SHP77 treated with DMSO at 0.1 percent for 48 hours (cell line): ENCODE measurements at regions not wholly inside any gene's neighbourhood (a gene's known extent, or its start where the extent isn't known, plus 50 kb on each side); places are given as distances from the start of the nearest gene placed in this dataset.

Experiments used
- DNase-seq: peaks from one replicate; lab custom pipeline; 2025; lab: John Stamatoyannopoulos, UW

DNA sequence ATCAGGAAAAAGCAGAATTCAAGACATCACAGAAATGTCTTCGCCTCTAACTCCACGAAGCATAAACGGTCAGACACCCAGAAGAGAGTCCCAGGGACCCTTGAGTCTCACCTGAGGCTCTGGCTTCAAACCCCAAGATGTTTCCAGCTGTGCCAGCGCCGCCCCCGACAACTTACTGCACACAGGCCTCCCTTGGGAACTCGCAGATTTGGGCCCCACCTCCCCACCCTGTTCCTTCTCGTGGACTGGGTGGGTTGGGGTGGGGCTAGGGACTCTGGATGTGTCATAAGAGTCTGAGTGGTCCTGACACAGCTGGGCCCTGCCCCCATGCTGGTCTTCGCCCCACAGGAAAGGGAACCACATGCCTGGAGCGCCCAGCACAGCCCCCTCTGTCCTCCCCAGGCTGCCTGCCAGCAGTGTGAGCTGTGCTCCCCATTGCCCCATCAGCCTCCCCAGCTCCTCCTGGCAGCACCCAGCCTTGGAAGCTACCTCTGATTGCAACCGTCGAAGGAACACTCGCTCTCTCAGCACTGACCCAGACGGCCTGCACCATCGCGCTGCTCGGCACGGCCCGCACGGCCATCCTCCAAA is 147.5 kb downstream of the CRYBB2 start:
- DNase-seq, result no peak

DNA sequence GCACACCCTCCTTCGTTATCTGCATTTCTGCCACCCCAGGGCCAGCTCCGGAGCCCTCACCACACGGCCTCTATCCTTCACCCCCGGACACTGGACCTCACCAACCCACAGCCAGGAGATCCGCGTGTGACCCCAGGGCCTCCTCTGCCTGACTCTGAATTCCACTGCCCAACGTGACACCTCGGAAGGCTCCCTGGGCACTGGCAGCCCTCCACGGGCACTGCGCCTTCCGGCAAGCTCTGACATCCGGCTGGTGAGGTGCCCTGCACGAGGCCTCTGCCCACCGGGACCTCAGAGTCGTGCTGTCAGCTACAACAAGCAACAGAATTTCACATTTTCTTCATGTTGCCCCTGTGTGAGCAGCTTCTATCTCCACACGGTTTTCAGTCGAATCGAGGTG is 148.3 kb downstream of the CRYBB2 start:
- no peak for DNase-seq

DNA sequence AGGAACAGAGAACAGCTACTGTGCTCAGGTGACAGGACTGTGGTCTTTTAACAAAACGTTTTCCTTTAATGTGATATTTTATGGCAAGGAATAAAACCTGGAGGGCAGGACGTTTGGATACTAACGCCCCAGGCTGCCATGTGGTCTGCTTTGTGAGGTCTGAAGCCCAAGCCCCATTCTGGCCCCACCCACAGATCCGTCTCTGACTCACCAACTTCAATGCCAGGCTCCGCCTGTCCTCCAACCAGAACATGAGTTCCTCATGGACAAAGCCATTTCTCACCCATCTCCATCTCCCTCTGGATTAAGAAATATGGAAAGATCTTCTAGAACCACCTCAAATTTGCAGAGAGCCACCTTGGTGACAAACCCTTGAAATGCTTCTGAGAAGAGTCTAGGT is 148.8 kb downstream of the CRYBB2 start:
- DNase-seq, result no peak

DNA sequence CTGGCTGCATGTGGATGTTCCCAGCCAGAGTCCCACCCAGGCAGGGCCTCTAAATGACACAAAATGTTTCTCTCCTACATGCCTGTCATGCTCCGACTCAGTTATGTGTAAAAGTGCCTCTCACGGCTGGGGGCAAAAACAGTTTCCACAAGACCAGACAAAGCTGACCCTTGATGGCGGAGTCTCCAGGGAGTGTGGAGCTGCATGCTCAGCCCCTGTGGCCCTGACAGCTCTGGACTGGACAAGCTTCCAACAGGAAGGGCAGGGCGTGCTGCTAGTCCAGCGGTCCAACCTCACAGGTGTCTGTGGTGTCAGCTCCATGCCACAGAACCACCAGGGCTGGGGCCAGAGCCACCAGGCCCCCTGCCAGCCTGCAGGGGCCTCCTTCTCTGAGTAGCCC is 149.6 kb downstream of the CRYBB2 start:
- no peak for DNase-seq

DNA sequence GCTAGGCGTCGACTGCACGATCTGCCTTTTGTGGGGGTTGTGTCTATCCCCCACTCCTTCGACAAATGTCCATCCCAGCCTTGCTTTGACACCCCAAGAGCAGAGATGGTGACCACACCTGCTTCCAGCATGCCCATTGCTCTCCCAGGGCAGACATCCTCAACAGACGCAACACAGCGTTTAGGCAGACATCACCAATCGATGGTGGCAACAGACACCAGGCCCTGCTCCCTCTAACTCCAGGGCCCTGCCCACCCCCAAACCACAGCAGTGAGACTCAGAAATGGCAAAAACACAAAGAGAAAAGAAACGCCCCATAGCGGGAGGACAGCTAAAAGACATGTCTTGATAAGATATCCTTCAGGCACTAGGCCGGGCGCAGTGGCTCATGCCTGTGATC is 150.9 kb downstream of the CRYBB2 start:
- DNase-seq, result no peak

DNA sequence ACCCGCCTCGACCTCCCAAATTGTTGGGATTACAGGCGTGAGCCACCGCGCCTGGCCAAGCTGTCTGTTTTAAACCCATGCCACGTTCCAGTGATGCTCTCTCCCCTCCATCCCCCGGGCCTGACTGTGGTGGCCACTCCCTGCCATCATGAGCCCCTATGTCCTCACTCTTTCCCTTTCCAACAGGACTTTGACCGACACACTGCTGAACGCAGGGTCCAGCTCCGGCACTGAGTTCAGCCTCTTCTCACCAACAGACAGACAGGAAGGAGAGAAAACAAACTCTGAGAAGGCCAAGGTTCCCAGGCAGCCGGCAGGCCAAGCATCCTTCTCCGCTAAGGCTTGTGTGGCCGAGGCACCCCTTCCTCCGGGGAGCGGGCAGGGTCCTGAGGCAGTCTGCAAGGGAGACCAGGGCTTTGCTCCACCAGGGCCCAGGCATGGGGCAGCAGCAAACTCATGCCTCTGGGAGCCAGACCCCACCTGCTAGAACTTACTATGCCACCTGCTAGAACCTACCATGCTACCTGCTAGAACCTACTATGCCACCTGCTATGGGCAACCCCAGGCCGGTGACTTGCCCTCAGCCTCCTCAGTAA is 152.7 kb downstream of the CRYBB2 start:
- DNase-seq, result no peak

DNA sequence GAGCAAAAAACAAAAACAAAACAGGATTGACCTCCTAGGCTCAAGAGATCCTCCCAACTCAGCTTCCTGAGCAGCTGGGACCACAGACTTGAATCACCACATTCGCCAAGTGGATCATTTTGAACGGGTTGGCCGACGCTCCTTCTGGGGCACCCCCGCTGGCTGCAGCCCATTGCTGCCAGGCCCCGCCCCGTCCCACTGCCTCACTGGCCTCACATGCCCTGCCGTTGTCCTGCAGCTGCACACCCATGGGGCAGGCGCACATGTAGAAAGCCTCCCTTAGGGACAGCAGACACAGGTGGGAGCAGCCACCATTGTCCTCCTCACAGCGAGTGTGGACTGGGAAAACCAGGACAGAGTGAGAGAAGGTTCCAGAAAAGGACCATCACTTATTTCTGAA is 154.5 kb downstream of the CRYBB2 start:
- DNase-seq, result no peak

DNA sequence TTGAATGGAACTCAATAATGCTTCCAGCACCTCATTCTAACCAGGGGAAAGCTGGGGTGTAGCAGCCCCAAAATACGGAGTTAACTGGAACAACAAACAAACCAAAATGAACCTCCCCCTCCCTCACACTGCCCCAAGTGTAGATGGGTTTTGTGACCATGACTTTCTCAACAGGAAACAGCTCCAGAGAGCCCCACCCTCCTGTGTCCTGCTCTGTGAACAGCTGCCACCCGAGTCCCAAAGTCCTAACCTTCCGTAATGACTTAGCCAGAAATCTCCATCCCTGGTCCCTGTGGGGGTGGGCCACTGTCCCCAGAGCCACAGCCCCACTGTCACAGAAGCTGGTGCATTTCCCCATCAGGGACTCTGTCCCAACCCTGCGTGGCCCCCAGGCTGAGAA is 155.4 kb downstream of the CRYBB2 start:
- no peak for DNase-seq

DNA sequence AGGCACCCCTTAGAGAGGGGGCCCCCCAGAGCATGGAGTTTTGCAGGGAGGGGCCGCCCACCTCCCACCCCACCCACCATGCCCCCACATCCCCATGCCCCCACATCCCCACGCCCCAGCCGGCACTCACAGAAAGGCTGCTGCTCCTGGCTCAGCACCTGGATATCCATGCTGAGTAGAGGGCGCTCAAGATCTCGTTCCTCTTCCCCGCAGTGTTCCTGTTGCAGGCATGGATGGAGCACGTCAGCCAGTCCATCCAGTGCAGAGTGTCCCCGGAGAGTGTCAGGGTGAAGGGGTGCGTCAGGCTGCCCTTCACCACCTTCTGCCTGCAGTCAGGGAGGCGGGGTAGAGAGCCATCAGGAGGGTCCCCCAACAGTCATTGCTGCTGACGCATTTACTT is 156.2 kb downstream of the CRYBB2 start:
- DNase-seq, result no peak

DNA sequence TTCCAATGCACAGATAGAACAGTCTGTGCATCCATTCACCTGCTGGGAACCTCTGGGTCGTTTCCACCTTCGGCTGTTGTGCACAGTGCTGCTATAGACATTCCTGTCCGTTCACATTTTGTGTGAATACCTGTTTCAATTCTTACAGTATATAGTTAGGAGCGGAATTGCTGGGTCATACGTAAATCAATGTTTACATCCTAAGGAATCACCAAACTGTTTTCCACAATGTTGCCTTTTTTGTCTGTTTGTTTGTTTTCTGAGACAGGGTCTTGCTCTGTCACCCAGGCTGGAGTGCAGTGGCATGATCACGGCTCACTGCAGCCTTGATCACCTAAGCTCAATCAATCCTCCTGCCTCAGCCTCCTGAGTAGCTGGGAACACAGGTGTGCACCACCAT is 158.3 kb downstream of the CRYBB2 start:
- no peak for DNase-seq

DNA sequence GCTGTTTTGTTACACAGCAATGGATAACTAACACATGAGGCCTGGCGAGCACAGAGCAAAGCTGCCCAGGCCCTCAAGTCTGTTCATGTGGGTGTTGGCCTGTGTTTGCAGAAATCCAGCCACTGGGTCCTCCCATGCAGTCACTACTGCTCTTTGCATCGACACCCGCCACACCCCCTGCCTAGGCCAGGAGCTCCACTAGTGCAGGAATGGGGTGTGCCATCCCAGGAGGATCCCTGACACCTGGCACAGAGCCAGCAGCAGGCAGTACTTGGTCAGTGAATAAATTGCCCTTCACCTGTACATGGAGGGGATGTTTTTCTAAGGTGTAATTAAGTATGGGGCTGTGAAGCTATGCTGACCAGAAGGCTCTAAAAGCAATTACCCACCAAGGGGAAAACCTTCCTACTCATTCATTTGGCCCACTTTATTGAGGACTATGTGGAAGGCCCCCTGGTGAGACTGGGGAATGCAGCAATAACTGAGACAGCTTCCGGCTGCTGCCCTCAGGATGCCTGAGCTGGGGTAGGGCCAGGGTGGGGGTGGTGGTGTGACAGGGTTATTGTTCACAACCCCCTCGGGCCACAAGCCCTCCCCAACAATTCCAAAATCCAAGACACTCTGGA is 160.8 kb downstream of the CRYBB2 start:
- no peak for DNase-seq

DNA sequence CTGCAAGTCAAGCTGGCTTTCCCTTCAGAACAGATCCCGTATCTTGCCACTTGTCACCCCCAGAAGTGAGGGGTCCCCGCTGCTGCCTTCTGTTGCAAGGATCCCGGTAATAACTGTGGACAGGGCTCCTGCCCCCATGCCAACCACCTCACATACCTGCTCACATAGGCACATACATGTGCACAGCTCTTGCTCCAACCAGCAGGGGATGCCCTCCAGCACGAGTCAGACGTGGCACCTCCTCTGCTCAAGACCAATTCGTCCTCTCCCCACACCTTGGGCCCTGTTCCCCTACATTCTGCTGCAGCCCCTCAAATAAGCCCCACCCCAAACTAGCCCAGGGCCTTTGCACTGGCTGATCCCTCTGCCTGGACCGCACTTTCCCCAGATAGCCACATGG is 163.3 kb downstream of the CRYBB2 start:
- no peak for DNase-seq

DNA sequence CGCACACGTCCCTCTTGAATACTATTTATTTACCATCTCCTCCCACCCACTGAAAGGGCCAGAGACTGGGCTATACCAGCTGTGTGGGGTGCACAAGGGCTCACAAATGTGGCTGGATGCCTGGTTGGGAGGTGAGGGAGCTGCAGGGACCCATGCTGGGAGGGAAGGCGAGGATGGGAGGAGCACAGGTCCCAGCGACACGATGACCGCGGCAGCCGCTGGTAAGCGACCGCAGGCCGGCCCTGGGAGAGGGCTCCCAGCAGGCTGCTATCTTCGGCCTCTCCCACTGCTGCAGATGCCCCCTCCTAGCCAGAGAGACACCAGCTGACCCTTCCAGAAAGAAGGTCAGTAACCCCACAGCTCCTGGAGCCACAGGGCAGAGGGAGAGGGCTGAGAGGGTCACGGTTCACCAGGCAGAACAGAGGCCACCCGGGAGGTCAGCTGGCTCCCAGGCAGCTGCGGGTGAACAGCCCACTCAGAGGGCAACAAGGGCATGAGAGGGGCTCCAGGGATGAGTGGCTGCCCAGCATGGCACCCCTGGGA is 163.9 kb downstream of the CRYBB2 start:
- no peak for DNase-seq

DNA sequence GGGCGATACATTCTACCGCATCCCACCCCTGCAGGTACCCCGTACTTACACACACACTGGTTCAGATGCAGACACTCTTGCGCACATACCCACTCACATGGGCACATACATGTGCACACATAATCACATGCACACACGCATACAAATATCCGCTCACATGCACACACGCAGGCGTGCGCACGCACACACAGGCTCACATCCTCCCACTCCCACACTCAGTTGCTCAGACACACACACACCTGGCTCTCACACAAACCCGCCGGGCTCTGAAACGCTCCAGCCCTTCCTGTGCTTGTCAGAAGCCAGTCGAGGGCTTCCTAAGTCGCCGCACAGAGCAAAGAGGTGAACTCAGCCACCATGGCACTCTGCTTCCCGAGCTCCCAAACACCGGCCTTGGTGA is 164.5 kb downstream of the CRYBB2 start:
- no peak for DNase-seq

DNA sequence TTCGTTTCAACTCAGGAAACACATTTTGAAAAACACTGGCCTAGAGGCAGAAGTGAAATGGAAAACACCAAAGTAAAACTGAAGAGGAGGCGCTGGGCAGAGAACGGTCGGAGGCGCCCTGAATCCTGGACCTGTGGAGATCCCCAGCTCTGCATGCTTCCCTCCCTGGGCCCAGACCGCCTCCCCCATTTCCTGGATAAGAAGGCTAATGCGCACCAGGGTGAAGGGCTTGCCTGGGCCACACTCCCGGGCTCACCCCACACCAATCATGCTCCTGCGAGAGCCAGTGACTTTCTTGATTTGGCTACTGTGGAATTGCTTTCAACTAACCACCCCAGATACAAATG is 167.1 kb downstream of the CRYBB2 start:
- DNase-seq, result no peak

DNA sequence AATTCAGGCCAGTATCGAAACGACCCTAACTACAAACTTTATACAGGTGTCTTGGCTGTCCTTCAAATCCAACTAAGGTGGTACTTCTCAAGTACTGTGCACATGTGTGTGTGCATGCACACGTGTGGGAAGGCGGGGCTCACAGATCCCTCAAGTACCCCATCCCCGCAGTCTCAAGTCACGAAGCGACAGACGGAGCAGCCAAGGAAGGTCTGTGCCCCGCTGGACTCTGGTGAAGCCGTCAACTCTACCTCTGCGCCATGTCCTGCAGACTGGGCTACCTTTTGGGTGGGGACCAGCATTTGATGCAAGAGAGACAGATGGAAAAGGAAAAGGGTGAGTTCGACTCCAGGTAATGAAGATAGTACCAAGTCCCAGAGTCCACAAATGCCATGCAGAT is 169.0 kb downstream of the CRYBB2 start:
- DNase-seq, result no peak

DNA sequence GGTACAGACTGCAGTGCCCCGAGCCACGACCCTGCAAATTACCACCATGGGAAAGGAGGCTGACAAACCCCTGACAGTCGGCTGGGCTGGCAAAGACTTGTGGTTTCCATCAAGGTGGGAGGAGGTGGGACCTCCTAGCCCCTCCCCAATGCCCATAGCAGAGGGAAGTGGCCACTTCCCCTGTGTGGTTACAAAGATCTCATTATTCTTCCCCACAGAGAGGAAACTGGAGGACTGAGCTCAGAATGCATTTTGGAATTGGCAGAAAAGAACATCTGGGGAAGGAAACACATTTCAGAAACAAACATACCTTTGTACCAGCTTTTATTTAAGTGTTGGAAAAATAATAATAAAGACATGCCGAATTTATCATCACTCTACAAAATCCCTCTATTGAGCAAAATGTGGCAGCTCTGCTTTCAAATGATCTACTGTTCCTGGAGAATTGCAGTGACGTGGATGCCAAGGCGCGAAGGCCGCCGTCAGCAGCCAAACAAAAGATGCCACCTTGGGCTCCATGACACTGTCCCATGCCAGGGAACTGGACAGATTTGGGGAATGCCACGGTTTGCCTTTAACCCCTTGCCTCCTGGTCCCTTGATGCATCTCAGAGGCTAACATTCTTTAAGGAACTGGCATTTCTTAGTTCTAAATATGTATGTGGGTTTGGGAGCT is 169.6 kb downstream of the CRYBB2 start:
- DNase-seq, result no peak

DNA sequence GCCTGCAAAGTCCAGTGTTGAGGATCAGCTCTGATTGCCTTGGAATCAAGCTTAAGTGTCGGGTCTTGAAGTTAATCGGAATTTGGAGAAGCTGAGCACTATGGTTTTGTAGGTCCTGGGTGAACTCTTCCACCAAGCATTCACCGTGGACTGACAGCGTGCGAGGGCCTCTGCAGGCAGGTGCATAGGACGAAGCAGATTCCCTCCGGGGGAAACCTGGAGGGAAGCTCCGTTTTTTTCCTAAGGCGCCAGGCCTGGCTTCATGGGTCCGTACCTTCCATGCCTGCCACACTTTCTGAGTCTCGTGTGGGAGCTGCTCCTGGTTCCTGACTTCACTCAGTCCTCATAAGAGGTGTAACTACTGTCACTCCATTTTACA is 170.1 kb downstream of the CRYBB2 start:
- DNase-seq, result no peak

DNA sequence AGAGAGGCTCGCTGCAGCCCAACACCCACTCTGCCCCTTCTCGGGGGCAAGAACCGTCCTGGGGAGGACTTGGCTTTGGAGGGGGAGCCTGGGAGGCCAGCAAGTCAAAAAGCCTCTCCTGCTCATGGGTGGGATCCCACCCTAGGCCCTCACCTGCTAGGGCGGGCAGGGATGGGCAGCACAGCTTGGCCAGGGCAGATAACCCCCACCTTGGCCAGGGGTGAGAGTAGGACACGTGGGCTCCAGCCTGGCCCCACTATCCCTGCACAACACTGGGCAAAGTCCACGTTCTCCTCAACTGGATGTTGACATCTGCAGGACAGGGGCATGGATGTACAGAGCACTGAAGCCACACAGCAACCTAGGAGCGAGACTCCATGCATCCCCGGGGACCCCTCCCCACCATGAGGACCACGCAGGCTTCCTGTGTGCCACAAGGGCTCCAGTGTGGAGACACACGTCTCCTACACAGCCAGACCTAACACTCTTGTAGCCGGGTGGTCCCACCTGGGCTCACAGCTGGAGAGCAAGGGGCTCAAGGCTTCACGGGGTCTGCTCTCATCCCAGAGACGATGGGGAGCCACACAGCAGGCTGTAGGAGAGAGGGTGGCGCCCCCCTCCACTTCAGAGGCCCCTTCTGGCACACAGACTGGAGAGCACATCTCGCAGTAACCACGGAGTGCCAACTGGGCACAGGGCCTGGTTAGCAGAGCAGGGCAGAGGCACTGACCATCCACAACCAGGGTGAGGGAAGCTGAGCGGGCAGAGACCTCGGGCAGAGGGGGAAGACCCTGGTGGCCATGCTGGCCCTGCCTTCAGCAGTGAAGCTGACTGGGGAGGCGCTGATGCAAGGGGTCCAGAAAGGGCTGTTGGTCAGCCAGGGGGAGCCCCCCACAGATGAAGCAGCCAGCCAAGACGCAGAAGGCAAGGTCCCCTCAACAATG is 171.1 kb downstream of the CRYBB2 start:
- no peak for DNase-seq

DNA sequence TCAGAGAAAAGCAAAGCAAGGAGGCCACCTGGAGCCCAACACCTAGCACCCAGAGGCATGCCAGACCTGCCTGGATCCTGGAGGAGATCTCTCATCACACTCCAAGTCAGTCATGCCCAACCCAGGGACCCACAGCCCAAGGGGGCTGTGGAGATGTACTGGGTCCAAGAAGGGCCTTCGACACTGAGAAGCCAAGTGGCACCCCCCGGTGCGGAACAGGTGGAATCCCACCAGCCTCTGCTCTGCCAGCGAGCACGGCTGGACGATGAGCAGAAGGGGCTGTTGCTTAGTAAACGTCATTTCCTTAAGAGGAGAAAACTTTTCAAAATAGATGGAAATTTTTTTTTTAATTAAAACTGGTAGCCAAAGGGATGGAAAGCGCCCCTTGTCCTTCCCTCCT is 171.9 kb upstream of the GRK3 start:
- DNase-seq, result no peak

DNA sequence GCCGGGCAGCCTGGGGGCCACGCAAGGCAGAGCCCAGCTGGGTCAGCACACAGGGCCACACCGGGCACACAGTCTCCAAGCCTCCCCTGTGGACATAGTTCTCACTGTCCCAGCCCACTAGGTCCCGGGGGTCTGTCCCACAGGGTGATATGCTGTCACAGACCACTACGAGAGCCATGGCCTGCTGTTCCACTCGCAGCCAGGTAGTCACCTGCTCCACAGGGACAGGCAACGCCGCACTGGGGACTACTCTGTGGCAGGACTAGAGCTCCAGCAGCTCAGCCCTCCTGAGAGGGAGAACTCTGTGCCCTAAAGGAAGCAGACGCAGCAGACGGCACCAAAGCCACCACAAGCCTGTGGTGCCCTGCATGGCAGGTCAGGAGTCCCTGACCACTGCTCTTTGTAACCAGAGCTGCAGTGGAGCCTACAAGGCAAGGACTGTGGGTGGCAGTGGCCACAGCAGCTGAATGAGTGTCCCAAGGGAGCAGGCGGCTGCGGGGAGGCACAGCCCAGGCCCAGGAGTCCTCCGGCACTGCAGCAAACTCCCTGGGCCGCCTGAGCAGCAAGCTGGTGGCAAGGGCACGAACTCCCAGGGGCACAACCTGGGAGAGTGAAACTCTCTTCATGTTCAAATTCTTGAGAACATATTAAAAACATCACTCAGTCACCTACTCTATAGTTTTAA is 171.2 kb upstream of the GRK3 start:
- no peak for DNase-seq

DNA sequence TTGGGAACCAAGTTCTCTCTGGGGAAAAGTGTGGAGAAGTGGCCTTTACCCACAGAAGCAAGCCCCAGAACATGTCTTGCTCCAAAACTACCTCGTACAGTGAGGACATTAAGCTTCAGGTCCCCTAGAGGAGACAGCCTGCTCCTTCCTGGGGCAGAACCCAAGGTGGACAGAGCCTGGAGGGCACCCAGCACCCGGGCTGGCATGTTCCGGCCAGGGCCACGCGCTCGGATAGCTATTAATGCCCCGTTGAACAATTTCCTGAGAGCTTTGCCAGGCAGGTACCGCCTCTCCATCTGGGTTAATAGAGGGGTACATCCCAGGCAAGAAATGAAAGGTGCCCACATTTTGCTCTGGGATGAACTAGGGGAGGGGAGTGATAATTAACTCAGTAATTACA is 169.0 kb upstream of the GRK3 start:
- DNase-seq, result no peak
